RKO (cell line): ENCODE measurements at regions not wholly inside any gene's neighbourhood (a gene's known extent, or its start where the extent isn't known, plus 50 kb on each side); places are given as distances from the start of the nearest gene placed in this dataset.
"Not testable (repeated sequence)": the region's sequence is repeated elsewhere in the genome, so short reads cannot be mapped to it uniquely, and the experiment has no call there.

Experiments used
- DNase-seq: peaks from one replicate; pipeline ENCODE4 v3.0.0-alpha.2; 2016; ENCODE audit warnings: low spot score

DNA sequence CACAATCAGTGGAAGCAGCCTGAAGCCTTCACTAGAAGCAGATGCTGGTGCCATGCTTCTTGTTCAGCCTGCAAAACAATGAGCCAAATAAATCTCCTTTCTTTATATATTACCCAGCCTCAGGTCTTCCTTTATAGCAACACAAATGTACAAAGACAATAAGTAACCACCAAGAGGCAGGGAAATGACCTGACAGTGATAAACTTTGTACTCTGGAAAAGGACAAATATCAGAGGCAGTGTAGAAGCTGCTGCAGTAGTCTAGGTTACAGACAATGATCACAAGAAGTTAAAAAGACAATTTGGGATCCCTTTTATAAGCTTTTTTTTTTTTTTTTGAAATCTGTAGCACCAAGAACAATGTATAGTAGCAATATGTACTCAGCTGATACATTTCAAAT, 760.3 kb downstream of the TTLL7 start:
- DNase-seq, result not testable (repeated sequence)

DNA sequence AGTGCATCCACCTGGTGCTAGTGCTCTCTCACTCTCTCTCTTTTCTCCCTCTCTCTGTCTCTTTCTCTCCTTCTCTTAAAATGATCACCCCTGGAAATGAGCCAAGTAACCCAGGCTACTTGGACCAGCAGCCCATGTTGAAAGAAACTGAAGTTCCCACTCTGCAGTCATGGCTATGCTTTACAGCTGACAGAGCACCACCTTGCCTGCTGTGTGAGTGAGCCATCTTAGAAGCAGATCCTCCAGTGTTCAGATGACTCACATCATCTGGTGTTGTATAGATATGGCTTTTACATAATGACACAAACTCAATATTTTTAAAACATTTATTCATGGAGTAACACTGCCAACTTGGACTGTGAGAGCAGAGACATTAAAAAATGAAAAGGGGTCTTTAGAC, 779.1 kb downstream of the TTLL7 start:
- DNase-seq, result not testable (repeated sequence)

DNA sequence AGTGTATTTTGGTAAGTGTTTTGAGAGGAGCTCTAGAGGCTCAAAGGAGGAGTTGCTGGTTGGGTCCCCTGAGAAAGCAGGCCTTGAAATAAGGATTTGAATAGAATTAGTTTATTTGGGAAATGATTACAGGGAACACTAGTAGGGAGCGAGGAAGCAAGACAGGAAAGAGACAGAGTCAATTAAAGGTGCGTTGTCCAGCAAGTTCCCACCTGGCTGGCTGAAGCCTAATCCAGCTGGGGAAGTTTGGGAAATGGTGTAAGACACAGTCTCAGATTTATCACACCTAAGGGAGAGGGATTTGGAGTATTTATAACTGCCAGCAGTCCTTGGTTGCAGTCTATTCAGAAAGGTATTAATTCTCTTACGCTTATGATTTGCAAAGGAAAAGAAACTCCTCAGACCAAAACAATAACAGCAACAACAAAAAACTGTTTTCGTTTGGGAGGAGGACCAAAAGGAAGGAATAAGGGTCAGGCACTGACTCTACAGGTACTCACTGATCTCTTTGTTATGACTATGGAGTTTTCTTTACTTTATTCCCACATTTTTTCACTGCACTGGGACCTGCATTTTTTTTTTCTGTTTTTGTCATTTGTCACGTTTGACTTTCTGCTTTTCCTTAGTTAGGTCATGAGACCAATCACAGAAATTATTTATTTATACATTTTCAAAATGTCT, 780.8 kb downstream of the TTLL7 start:
- DNase-seq, result not testable (repeated sequence)

DNA sequence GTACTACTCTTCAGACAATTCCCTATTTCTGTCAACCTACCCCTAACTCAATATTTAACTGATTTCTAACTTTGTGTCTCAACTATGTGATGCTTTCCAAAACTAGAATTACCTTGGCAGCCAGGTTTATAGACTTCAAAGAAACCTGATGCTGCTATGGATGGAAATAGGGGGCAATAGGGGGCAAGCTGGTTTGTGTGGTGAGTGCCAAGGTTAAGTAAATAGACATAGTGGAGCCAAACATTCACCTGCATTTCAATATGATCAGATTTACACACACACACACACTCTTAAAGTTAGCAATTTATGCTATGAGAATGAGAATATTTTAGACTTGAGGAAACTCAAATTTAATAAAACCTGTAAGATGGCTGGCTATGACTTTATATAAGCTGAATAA, 784.6 kb downstream of the TTLL7 start:
- not testable (repeated sequence) for DNase-seq

- not testable (repeated sequence) for DNase-seq
Measured at GRCh38 chr1:83213648-83214047, 785.3 kb downstream of the TTLL7 start.

DNA sequence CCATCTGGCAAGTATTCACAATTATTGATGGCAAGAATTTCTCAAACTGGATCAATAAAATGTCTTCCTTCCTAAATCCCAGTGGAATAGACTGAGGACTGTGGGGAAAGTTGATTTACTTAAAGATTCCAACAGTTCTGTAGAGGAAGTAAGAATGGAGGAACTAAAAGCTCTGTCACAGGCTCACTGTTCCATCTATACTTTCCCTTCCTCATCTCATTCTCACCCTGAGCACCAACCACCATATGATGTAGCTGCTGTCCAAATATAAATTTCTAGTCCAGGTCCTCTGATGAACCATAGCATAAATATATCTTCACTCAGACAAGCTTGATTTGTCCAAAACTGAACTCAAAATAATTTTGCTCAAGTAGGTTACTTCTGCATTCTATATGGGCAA, 786.9 kb downstream of the TTLL7 start:
- not testable (repeated sequence) for DNase-seq

DNA sequence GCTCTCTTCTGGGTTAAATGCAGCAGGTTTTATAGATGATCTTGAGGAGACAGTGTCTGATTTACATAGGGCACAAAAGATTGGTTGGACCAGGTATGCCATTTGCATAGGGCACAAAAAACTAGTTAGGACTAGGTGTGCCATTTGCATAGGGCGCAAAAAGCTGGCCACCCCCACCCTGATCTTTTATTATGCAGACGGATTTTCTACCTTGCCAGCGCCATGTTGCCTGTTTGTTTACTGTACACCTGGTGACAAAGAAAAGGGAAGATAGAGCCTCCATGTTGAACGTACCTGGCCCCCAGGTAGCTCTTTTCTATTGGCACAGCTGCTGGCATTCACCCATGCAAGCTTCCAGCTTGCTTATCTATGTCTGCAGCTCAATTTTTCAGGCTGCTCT, 790.4 kb downstream of the TTLL7 start:
- not testable (repeated sequence) for DNase-seq

DNA sequence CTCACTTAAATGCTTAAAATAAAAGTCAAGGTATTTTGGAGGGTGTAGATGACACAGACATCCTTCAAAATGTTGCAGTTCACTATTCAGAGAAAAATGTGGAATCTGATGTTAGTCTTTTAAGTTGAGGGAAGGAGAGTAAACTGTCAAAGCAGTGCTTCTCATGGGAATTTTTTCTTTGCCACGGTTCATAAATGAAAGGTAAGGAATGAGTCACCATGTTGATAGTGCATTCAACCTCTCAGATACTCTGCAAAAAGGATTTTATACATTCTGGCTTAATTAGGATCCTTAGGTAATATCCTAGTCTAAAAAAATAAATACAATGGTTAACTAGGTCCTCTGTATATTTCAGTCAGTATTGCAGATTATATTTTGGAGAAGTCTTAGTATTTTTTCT, 804.3 kb downstream of the TTLL7 start:
- not testable (repeated sequence) for DNase-seq

DNA sequence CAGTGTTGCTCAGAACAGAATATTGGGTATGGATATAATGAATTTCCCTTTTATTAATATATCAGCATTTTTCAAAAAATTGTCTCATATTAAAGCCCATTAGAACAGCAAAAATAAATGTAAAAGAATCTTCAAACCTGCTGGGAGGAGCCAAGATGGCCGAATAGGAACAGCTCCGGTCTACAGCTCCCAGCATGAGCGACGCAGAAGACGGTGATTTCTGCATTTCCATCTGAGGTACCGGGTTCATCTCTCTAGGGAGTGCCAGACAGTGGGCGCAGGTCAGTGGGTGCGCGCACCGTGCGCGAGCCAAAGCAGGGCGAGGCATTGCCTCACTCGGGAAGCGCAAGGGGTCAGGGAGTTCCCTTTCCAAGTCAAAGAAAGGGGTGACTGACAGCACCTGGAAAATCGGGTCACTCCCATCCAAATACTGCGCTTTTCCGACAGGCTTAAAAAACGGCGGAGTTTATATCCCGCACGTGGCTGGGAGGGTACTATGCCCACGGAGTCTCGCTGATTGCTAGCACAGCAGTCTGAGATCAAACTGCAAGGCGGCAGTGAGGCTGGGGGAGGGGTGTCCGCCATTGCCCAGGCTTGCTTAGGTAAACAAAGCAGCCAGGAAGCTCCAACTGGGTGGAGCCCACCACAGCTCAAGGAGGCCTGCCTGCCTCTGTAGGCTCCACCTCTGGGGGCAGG, 816.8 kb downstream of the TTLL7 start:
- DNase-seq, result not testable (repeated sequence)

- DNase-seq, result not testable (repeated sequence)
Measured at GRCh38 chr1:83180621-83181020, 818.3 kb downstream of the TTLL7 start.

GRCh38 chr1:83167634-83168033, 831.3 kb downstream of the TTLL7 start:
- not testable (repeated sequence) for DNase-seq

DNA sequence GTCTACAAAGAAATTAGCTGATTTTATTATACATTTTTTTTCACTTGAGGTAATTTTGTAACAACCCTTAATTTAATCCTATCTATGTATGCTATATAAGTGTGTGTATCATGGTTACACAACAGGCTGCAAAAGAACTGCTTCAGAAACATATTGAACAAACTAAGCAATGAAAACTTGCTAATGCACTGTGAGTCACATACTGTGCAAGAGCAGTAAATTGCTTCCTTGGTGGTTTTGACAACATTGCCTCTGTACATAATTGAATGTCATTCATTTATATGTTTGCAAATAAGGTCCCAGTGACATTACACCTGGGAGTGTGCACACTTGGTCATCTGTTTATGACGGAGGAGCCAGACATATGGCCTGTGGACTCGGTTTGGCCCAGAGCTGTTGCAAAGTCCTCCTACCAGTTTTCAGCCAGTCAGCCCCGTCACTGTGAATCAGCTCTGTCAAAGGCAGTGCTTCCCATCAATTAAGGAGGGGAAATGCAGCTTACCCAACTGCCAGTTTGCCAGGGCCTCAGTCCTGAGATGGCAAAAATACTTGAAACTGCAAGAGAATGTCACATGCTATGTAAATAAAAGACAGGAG, 835.0 kb downstream of the TTLL7 start:
- DNase-seq, result peak; percentile 6

DNA sequence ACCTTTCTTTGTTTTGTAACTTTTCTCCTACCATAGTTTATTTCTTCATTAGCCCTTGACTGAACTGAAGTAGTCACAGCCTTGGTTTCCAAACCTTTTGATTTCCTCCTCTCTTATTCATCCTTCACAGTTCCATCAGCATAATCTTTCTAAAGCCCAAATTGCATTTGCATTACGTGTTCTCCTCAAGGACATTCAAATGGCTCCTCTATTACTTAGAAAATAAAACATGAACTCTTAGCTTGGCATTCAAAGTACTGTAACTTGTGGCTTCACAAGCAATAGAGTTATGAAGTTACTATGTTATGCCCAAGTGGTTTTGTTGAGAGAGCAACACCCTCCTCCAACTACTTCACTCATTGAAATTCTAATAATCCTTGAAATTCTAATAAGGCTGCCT, 840.0 kb downstream of the TTLL7 start:
- DNase-seq, result not testable (repeated sequence)

- DNase-seq, result not testable (repeated sequence)
Measured at GRCh38 chr1:83154306-83154705, 844.6 kb downstream of the TTLL7 start.

DNA sequence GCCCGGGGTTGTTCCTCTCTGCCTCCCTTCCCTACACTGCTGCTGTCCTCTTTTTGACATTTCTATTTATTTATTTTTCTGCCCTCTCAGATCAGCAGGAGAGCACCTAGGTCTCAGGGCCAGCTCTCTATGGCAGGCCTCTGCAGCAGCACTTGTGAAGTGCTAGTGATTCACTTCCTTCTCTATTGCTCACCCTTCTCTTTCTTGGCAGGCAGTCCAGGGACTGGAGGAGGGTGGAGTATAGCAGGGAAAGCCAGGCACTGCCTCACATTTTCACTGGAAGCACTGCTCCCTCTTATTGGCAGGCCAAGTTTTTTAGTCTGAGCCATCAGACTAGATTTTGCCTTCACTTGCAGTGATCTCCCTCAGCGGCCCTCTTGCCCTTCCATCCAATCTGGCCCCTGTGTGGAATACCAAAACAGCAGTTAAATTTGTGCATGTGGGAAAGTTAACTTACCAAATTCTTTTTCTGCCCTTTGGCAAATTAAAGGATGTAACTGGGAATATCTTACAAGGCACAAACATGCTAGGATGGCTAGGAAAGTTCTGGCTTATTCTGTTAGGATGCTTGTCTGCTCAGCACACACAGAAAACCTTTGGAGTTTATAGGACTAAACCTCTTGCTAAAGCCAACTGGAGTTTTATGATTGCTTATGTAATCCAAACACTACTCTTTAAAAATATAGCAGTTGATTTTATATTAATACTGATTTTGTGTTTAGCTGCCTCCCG, 847.6 kb downstream of the TTLL7 start:
- peak; percentile 78 for DNase-seq

GRCh38 chr1:83150479-83150878, 848.5 kb downstream of the TTLL7 start:
- not testable (repeated sequence) for DNase-seq

DNA sequence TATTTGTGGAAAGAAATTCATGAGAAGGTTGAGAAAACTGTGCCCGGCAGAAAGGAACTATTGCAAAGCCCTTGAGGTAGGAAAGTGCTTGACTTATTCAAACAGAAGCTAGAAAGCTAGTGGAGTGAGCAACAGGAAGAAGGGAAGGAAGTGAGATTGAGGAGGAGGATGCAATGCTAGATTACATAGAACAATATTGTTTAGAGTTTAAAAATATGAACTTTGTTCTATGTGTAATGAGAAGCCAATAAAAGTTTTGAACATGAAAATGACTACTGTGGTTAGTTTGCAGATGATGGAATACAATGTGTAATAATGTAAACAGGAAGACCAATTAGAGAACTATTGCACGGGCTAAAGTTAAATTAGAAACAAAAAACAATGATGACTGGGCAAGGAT, 853.1 kb downstream of the TTLL7 start:
- DNase-seq, result not testable (repeated sequence)

DNA sequence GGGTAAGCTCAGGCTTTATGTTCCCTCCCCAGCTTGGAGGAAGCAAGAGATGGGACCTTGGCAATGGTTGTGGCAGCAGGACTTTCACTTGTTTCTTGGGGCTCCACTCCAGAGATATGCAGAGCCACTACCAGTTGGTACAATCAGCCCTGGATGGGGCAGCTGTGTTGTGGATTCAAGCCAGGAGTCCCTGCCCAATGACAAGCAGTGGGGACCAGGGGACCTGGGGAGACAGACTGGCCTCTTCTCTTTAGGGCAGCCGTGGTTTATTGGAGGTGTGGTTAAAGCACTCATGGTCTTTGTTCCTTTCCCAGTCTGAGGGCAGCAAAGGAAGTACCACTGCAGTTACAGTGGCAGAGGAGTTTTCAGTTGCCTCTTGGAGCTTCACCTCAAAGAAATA, 856.1 kb downstream of the TTLL7 start:
- DNase-seq, result not testable (repeated sequence)

GRCh38 chr1:83135524-83136157, 863.3 kb downstream of the TTLL7 start:
- not testable (repeated sequence) for DNase-seq

DNA sequence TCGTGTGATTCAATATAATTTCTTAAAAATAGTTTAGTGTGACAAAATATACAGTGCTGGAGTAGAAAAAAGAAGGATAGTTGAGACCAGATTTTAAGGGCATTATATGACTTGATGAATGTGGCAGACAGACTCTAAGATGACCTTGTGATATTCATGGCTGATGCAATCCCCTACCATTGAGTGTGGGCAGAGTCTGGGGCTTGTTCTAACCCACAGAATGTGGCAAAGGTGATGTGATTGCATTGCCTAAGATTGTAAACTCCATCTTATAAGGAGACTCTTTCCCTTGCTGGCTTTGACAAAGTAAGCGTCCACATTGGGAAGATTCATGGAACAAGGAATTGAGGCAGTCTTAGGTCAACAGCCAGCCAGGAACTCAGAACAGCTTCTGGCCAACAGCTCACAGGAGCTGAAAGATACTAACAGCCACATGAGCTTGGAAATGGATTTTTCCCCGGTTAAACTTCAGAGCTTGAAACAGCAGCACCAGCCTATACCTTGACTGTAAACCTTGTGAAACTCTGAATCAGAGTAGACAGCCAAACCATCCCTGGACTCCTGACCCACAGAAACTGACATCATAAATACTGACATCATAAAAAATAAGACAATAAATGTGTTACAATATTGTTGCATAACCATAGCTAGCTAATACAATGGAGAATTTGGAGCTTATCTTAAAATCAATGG, 864.5 kb downstream of the TTLL7 start:
- DNase-seq, result not testable (repeated sequence)

DNA sequence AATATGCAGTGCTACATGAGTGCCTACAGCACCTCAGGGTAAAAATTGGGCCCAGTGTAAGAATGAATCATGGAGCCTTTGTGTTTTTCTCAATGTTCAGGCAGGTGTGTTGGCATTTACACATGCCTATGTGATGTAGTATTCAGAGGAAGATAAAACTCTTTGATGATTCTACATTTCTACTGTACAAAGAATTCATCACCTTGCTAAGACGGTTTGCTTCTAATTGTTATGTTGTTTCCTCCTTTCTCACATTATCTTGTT, 867.3 kb downstream of the TTLL7 start:
- no peak for DNase-seq
